HUDEP-2 (cell line): ENCODE measurements at regions not wholly inside any gene's neighbourhood (a gene's known extent, or its start where the extent isn't known, plus 50 kb on each side); places are given as distances from the start of the nearest gene placed in this dataset.
A peak's percentile ranks its signal among the peaks of the same experiment; 100 is the strongest.
"Not testable (repeated sequence)": the region's sequence is repeated elsewhere in the genome, so short reads cannot be mapped to it uniquely, and the experiment has no call there.

Experiments used
- DNase-seq, 76 experiments: peaks; one replicate each; lab custom pipeline; 2025; ENCODE audit not compliant: unreplicated experiment in 76 of 76; lab: John Stamatoyannopoulos, UW

- not testable (repeated sequence) for DNase-seq
Measured at GRCh38 chrY:12446486-12447265, 254.4 kb upstream of the USP9Y start.

- DNase-seq = not testable (repeated sequence)
Measured at GRCh38 chrY:12448561-12448960, 252.5 kb upstream of the USP9Y start.

GRCh38 chrY:12453318-12453717 is 247.7 kb upstream of the USP9Y start:
- DNase-seq = not testable (repeated sequence)

GRCh38 chrY:12459965-12460364 is 241.1 kb upstream of the USP9Y start:
- no peak for DNase-seq

- DNase-seq = no peak
Measured at GRCh38 chrY:12464155-12464554, 236.9 kb upstream of the USP9Y start.

- no peak for DNase-seq
Measured at GRCh38 chrY:12465706-12466105, 235.3 kb upstream of the USP9Y start.

GRCh38 chrY:12469081-12469480 is 231.9 kb upstream of the USP9Y start:
- DNase-seq = peak in 1 of 76 experiments; percentile 0

- no peak for DNase-seq
Measured at GRCh38 chrY:12474472-12474871, 226.6 kb upstream of the USP9Y start.

GRCh38 chrY:12479382-12479781 is 221.6 kb upstream of the USP9Y start:
- peak in 68 of 76 experiments; percentile 0 to 76 (median 36) for DNase-seq

- no peak for DNase-seq
Measured at GRCh38 chrY:12483394-12483793, 217.6 kb upstream of the USP9Y start.

- peak in 33 of 76 experiments; percentile 0 to 52 (median 3) for DNase-seq
Measured at GRCh38 chrY:12490558-12491209, 210.3 kb upstream of the USP9Y start.

- no peak for DNase-seq
Measured at GRCh38 chrY:12492218-12492617, 208.8 kb upstream of the USP9Y start.

GRCh38 chrY:12496007-12496406 is 205.0 kb upstream of the USP9Y start:
- DNase-seq = peak in 74 of 76 experiments; percentile 2 to 84 (median 57)

GRCh38 chrY:12500096-12500495 is 200.9 kb upstream of the USP9Y start:
- peak in 71 of 76 experiments; percentile 1 to 91 (median 49) for DNase-seq

GRCh38 chrY:12504028-12504427 is 197.0 kb upstream of the USP9Y start:
- DNase-seq = not testable (repeated sequence)

GRCh38 chrY:12517338-12517737 is 183.7 kb upstream of the USP9Y start:
- no peak for DNase-seq

GRCh38 chrY:12525206-12525605 is 175.8 kb upstream of the USP9Y start:
- DNase-seq = no peak

- peak in 2 of 76 experiments; percentile 0 for DNase-seq
Measured at GRCh38 chrY:12526362-12527063, 174.5 kb upstream of the USP9Y start.

- peak in 40 of 76 experiments; percentile 0 to 70 (median 19) for DNase-seq
Measured at GRCh38 chrY:12537226-12537854, 163.7 kb upstream of the USP9Y start.

GRCh38 chrY:12546746-12547420 is 154.1 kb upstream of the USP9Y start:
- DNase-seq = peak in 1 of 76 experiments; percentile 0
